MM.1S (cell line): ENCODE measurements at regions not wholly inside any gene's neighbourhood (a gene's known extent, or its start where the extent isn't known, plus 50 kb on each side); places are given as distances from the start of the nearest gene placed in this dataset.

Source experiments
- DNase-seq: peaks from one replicate; pipeline ENCODE4 v3.0.0-alpha.2; 2015
- H2AFZ ChIP-seq: fragments of 300-600 bp; sonication (generic); 2 replicates; pipeline ENCODE4 v1.6.0; 2016; ENCODE audit warnings: antibody characterized with exemption, low read length
- H3F3A ChIP-seq: fragments of 300-600 bp; sonication (generic); 2 replicates; pipeline ENCODE4 v1.6.1; 2016; ENCODE audit warnings: mild to moderate bottlenecking, antibody characterized with exemption, low read length, moderate library complexity, mixed read lengths; ENCODE audit not compliant: insufficient read depth
- H3K27ac ChIP-seq: fragments of 300-600 bp; sonication (generic); 2 replicates; pipeline ENCODE4 v1.5.1; 2016; ENCODE audit warnings: mild to moderate bottlenecking, low read length
- H3K27me3 ChIP-seq: fragments of 300-600 bp; sonication (generic); replicated peaks from 2 replicates; pipeline ENCODE4 v1.6.0; 2016; ENCODE audit warnings: low read length; ENCODE audit not compliant: insufficient read depth
- H3K36me3 ChIP-seq: fragments of 300-600 bp; sonication (generic); replicated peaks from 2 replicates; pipeline ENCODE4 v1.6.1; 2016; ENCODE audit warnings: mild to moderate bottlenecking, low read length, mixed read lengths; ENCODE audit not compliant: insufficient read depth
- H3K4me1 ChIP-seq: fragments of 300-600 bp; sonication (generic); 2 replicates; pipeline ENCODE4 v1.6.1; 2016; ENCODE audit warnings: low read length, mixed read lengths
- H3K4me2 ChIP-seq: fragments of 300-600 bp; sonication (generic); 2 replicates; pipeline ENCODE4 v1.6.0; 2016; ENCODE audit warnings: low read depth, low read length
- H3K4me3 ChIP-seq: fragments of 300-600 bp; sonication (generic); 2 replicates; pipeline ENCODE4 v1.5.1; 2016; ENCODE audit warnings: low read length, mixed read lengths
- H3K79me2 ChIP-seq: fragments of 300-600 bp; sonication (generic); 2 replicates; pipeline ENCODE4 v1.6.1; 2016; ENCODE audit warnings: mixed run types, low read length, mixed read lengths
- H3K9ac ChIP-seq: fragments of 300-600 bp; sonication (generic); 2 replicates; pipeline ENCODE4 v1.6.1; 2016; ENCODE audit warnings: low read length, mixed read lengths
- H3K9me2 ChIP-seq: fragments of 300-600 bp; sonication (generic); replicated peaks from 2 replicates; pipeline ENCODE4 v1.6.1; 2016; ENCODE audit warnings: mild to moderate bottlenecking, low read length, mixed read lengths; ENCODE audit not compliant: insufficient read depth
- H3K9me3 ChIP-seq: fragments of 300-600 bp; sonication (generic); replicated peaks from 2 replicates; pipeline ENCODE4 v1.6.1; 2016; ENCODE audit warnings: mild to moderate bottlenecking, low read length, mixed read lengths; ENCODE audit not compliant: insufficient read depth
- H4K20me1 ChIP-seq: fragments of 300-600 bp; sonication (generic); 2 replicates; pipeline ENCODE4 v1.6.1; 2016; ENCODE audit warnings: mild to moderate bottlenecking, low read length, moderate library complexity, mixed read lengths; ENCODE audit not compliant: insufficient read depth
- CTCF ChIP-seq: fragments of 300-600 bp; sonication (generic); IDR thresholded peaks from 2 replicates; pipeline ENCODE4 v1.5.1; 2016; ENCODE audit warnings: antibody characterized with exemption, low read length, mixed read lengths
- EZH2 ChIP-seq: fragments of 300-600 bp; sonication (generic); optimal IDR thresholded peaks from 2 replicates; pipeline ENCODE3; 2017; ENCODE audit warnings: low read depth, mild to moderate bottlenecking, antibody characterized with exemption, low read length, mixed read lengths
- EZH2phosphoT487 ChIP-seq: fragments of 300-600 bp; sonication (generic); IDR thresholded peaks from 2 replicates; pipeline ENCODE4 v1.6.1; 2018; ENCODE audit warnings: antibody characterized with exemption, low read length

- no peak overlapping the region for H3K9ac ChIP-seq
- no peaks in the 10 kb centered on the region for H3K4me1 ChIP-seq
- no peaks in the 10 kb centered on the region for H3F3A ChIP-seq
- H3K4me3 ChIP-seq: no peak overlapping the region
- no peaks in the 10 kb centered on the region for H3K9me3 ChIP-seq
- H3K79me2 ChIP-seq: no peaks in the 10 kb centered on the region
- no peak overlapping the region for H2AFZ ChIP-seq
- H4K20me1 ChIP-seq: no peaks in the 10 kb centered on the region
- no peaks in the 10 kb centered on the region for H3K36me3 ChIP-seq
- no peak for TF ChIP-seq EZH2phosphoT487
- no peak for TF ChIP-seq CTCF
- no peak for TF ChIP-seq EZH2
- no peaks in the 10 kb centered on the region for H3K9me2 ChIP-seq
- no peak overlapping the region for H3K27ac ChIP-seq
- no peak for DNase-seq
- no peak overlapping the region for H3K4me2 ChIP-seq
- peaks cover 45% of the 10 kb centered on the region for H3K27me3 ChIP-seq
Observed at GRCh38 chr1:30126848-30127247, 596.5 kb downstream of the MATN1 start.

- no peak overlapping the region for H3K4me2 ChIP-seq
- no peaks in the 10 kb centered on the region for H3K9me3 ChIP-seq
- H3K27me3 ChIP-seq: peaks cover 48% of the 10 kb centered on the region
- H3F3A ChIP-seq: no peaks in the 10 kb centered on the region
- no peaks in the 10 kb centered on the region for H4K20me1 ChIP-seq
- no peaks in the 10 kb centered on the region for H3K79me2 ChIP-seq
- no peak overlapping the region for H2AFZ ChIP-seq
- no peaks in the 10 kb centered on the region for H3K9me2 ChIP-seq
- no peaks in the 10 kb centered on the region for H3K36me3 ChIP-seq
- DNase-seq: no peak
- H3K4me1 ChIP-seq: no peaks in the 10 kb centered on the region
- no peak overlapping the region for H3K27ac ChIP-seq
- H3K4me3 ChIP-seq: no peak overlapping the region
- TF ChIP-seq EZH2 (no peak), CTCF (no peak), EZH2phosphoT487 (no peak)
- H3K9ac ChIP-seq: no peak overlapping the region
Observed at GRCh38 chr1:30125821-30126170, 597.6 kb downstream of the MATN1 start.

- TF ChIP-seq EZH2phosphoT487 (no peak), EZH2 (no peak), CTCF (no peak)
- no peaks in the 10 kb centered on the region for H3F3A ChIP-seq
- H3K4me1 ChIP-seq: no peaks in the 10 kb centered on the region
- H3K9me2 ChIP-seq: no peaks in the 10 kb centered on the region
- no peak overlapping the region for H3K4me2 ChIP-seq
- H3K27ac ChIP-seq: no peak overlapping the region
- no peak overlapping the region for H3K4me3 ChIP-seq
- no peaks in the 10 kb centered on the region for H4K20me1 ChIP-seq
- H2AFZ ChIP-seq: no peak overlapping the region
- H3K27me3 ChIP-seq: peaks cover 53% of the 10 kb centered on the region
- no peaks in the 10 kb centered on the region for H3K9me3 ChIP-seq
- no peaks in the 10 kb centered on the region for H3K79me2 ChIP-seq
- no peaks in the 10 kb centered on the region for H3K36me3 ChIP-seq
- no peak for DNase-seq
- H3K9ac ChIP-seq: no peak overlapping the region
Observed at GRCh38 chr1:30125021-30125820, 598.2 kb downstream of the MATN1 start.
